Upper lobe of left lung (tissue), 6 donors: ENCODE measurements at regions not wholly inside any gene's neighbourhood (a gene's known extent, or its start where the extent isn't known, plus 50 kb on each side); places are given as distances from the start of the nearest gene placed in this dataset.

ENCODE experiments used
- ATAC-seq, 2 donors: fragments of 200-7000 bp; cut with Tn5 transposase; one replicate each; pipeline ENCODE4 v1.9.1; 2022; ENCODE audit warnings: mild to moderate bottlenecking in 2 of 2, moderate library complexity in 2 of 2; ENCODE audit not compliant: low FRiP score in 2 of 2
- DNase-seq, 2 donors: peaks; one replicate each; pipeline ENCODE4 v3.0.0-alpha.2; 2019 to 2020
- H3K27ac ChIP-seq, 4 donors: fragments of 200-600 bp; sonication (generic); one replicate each; pipeline ENCODE4 v1.5.1; 2016 to 2019
- H3K27me3 ChIP-seq, 4 donors: fragments of 200-600 bp; sonication (generic); one replicate each; pipeline ENCODE4 v1.5.1; 2017 to 2019
- H3K36me3 ChIP-seq, 4 donors: fragments of 200-600 bp; sonication (generic); one replicate each; pipeline ENCODE4 v1.5.1; 2016 to 2019
- H3K4me1 ChIP-seq, 4 donors: fragments of 200-600 bp; sonication (generic); one replicate each; pipeline ENCODE4 v1.5.1; 2018 to 2019
- H3K4me3 ChIP-seq, 4 donors: fragments of 200-600 bp; sonication (generic); one replicate each; pipeline ENCODE4 v1.5.1; 2017 to 2019; ENCODE audit warnings: mild to moderate bottlenecking in 2 of 4, moderate library complexity in 1 of 4
- H3K9me3 ChIP-seq, 4 donors: fragments of 200-600 bp; sonication (generic); one replicate each; pipeline ENCODE4 v1.5.1; 2018 to 2019
- CTCF ChIP-seq, 6 experiments: fragments of 450-650 bp in 4 of 6; fragments of 200-600 bp in 2 of 6; sonication (generic) in 2 of 6; IDR thresholded peaks; one replicate each; pipeline ENCODE4 v1.5.1; 2016 to 2019; ENCODE audit warnings: antibody characterized with exemption in 6 of 6
- EP300 ChIP-seq, 4 donors: sonication (generic); formaldehyde crosslinking; IDR thresholded peaks; one replicate each; pipeline ENCODE4 v1.5.1; 2017; ENCODE audit warnings: antibody characterized with exemption in 4 of 4, control low read depth in 2 of 4
- POLR2A ChIP-seq, 4 donors: fragments of 450-650 bp; IDR thresholded peaks; one replicate each; pipeline ENCODE4 v1.5.1; 2016 to 2017; ENCODE audit warnings: antibody characterized with exemption in 4 of 4, mild to moderate bottlenecking in 2 of 4
- POLR2AphosphoS5 ChIP-seq, 2 donors: sonication (generic); formaldehyde crosslinking; IDR thresholded peaks; one replicate each; pipeline ENCODE4 v1.5.1; 2017; ENCODE audit warnings: antibody characterized with exemption in 2 of 2
- WGBS, 2 donors: methylation state at CpG; one replicate each; pipeline ENCODE4 v1.1.5; 2017 to 2018; 5-methylcytosine and 5-hydroxymethylcytosine counted together
- donor health status: DM: no; HTN: no; CAD: no; lungs with moderate emphysema.
- donor health status: DM: no; HTN: yes; CAD: no; lungs with severe emphysema.

- H3K4me3 ChIP-seq, result no peak overlapping the region
- no peak overlapping the region for H3K27ac ChIP-seq
- no peaks in the 10 kb centered on the region for H3K36me3 ChIP-seq
- ATAC-seq (no peak), DNase-seq (no peak)
- H3K9me3 ChIP-seq, result no peaks in the 10 kb centered on the region
- 50 to 61% methylated on average over 6 of the region's 6 CpGs for WGBS, 2 donors
- H3K27me3 ChIP-seq, result no peaks in the 10 kb centered on the region
- no peak for TF ChIP-seq CTCF (IDR thresholded peaks at IDR 0.05)
- TF ChIP-seq POLR2A (IDR thresholded peaks at IDR 0.05), result no peak
- TF ChIP-seq EP300 (IDR thresholded peaks at IDR 0.05), result no peak
- no peak for TF ChIP-seq POLR2AphosphoS5 (IDR thresholded peaks at IDR 0.05)
- H3K4me1 ChIP-seq, result peaks cover 7 to 14% (median 10%) of the 10 kb centered on the region in 4 donors
Measured at GRCh38 chr13:94864474-94864873, 152.1 kb upstream of the SOX21 start.

- no peak for DNase-seq
- 23 to 26% methylated on average over 8 of the region's 8 CpGs for WGBS, 2 donors
- peak in 1 of 2 donors; percentile 60 for ATAC-seq
Measured at GRCh38 chr13:94860981-94861407, 148.6 kb upstream of the SOX21 start.

GRCh38 chr13:94859811-94860210 is 147.5 kb upstream of the SOX21 start:
- H3K27me3 ChIP-seq, result no peaks in the 10 kb centered on the region
- H3K9me3 ChIP-seq, result no peaks in the 10 kb centered on the region
- TF ChIP-seq POLR2AphosphoS5 (IDR thresholded peaks at IDR 0.05) (no peak), EP300 (IDR thresholded peaks at IDR 0.05) (no peak), CTCF (IDR thresholded peaks at IDR 0.05) (no peak), POLR2A (IDR thresholded peaks at IDR 0.05) (no peak)
- ATAC-seq (no peak), DNase-seq (no peak)
- no peak overlapping the region for H3K4me3 ChIP-seq
- H3K27ac ChIP-seq, result peak overlapping the region in 2 of 4 donors; percentile 37 to 66
- H3K4me1 ChIP-seq, result peaks cover 8 to 28% (median 19%) of the 10 kb centered on the region in 4 donors
- 43 to 59% methylated on average over 2 of the region's 2 CpGs for WGBS, 2 donors
- no peaks in the 10 kb centered on the region for H3K36me3 ChIP-seq

More at GRCh38 chr13:94860981-94861407, 148.6 kb upstream of the SOX21 start:
- H3K27ac ChIP-seq, result peak overlapping the region in 1 of 4 donors; percentile 66
- H3K36me3 ChIP-seq, result no peaks in the 10 kb centered on the region
- H3K9me3 ChIP-seq, result no peaks in the 10 kb centered on the region
- peaks cover 8 to 28% (median 19%) of the 10 kb centered on the region in 4 donors for H3K4me1 ChIP-seq
- no peaks in the 10 kb centered on the region for H3K27me3 ChIP-seq
- TF ChIP-seq CTCF (IDR thresholded peaks at IDR 0.05), result no peak
- TF ChIP-seq POLR2AphosphoS5 (IDR thresholded peaks at IDR 0.05), result no peak
- no peak for TF ChIP-seq EP300 (IDR thresholded peaks at IDR 0.05)
- no peak for TF ChIP-seq POLR2A (IDR thresholded peaks at IDR 0.05)
- peak overlapping the region in 3 of 4 donors; percentile 14 to 34 (median 29) for H3K4me3 ChIP-seq

GRCh38 chr13:94859278-94859691 is 146.9 kb upstream of the SOX21 start:
- Histone ChIP-seq H3K27ac (peak overlapping the region in 3 of 4 donors; percentile 23 to 71 (median 37)), H3K36me3 (no peaks in the 10 kb centered on the region), H3K9me3 (no peaks in the 10 kb centered on the region), H3K4me1 (peaks cover 8 to 28% (median 19%) of the 10 kb centered on the region in 4 donors), H3K4me3 (no peak overlapping the region), H3K27me3 (no peaks in the 10 kb centered on the region)
- TF ChIP-seq EP300 (IDR thresholded peaks at IDR 0.05), result peak in 2 of 4 donors; percentile 57 to 86
- no peak for TF ChIP-seq POLR2A (IDR thresholded peaks at IDR 0.05)
- TF ChIP-seq CTCF (IDR thresholded peaks at IDR 0.05), result no peak
- TF ChIP-seq POLR2AphosphoS5 (IDR thresholded peaks at IDR 0.05), result peak; percentile 69 to 75
- ATAC-seq (peak; percentile 71 to 82), DNase-seq (peak; percentile 30 to 54)
- WGBS, 2 donors, result 24 to 37% methylated on average over 8 to 9 of the region's 11 CpGs

GRCh38 chr13:94858856-94859255 is 146.5 kb upstream of the SOX21 start:
- Histone ChIP-seq H3K9me3 (no peaks in the 10 kb centered on the region), H3K36me3 (no peaks in the 10 kb centered on the region), H3K4me3 (no peak overlapping the region), H3K27me3 (no peaks in the 10 kb centered on the region), H3K27ac (peak overlapping the region in 3 of 4 donors; percentile 23 to 71 (median 45)), H3K4me1 (peaks cover 8 to 28% (median 19%) of the 10 kb centered on the region in 4 donors)
- DNase-seq, result no peak
- no peak for ATAC-seq
- 46 to 65% methylated on average over 4 of the region's 4 CpGs for WGBS, 2 donors
- no peak for TF ChIP-seq CTCF (IDR thresholded peaks at IDR 0.05)
- no peak for TF ChIP-seq POLR2A (IDR thresholded peaks at IDR 0.05)
- no peak for TF ChIP-seq EP300 (IDR thresholded peaks at IDR 0.05)
- TF ChIP-seq POLR2AphosphoS5 (IDR thresholded peaks at IDR 0.05), result no peak
